ENCODE measurements at regions not wholly inside any gene's neighbourhood (a gene's known extent, or its start where the extent isn't known, plus 50 kb on each side); places are given as distances from the start of the nearest gene placed in this dataset.

DNA sequence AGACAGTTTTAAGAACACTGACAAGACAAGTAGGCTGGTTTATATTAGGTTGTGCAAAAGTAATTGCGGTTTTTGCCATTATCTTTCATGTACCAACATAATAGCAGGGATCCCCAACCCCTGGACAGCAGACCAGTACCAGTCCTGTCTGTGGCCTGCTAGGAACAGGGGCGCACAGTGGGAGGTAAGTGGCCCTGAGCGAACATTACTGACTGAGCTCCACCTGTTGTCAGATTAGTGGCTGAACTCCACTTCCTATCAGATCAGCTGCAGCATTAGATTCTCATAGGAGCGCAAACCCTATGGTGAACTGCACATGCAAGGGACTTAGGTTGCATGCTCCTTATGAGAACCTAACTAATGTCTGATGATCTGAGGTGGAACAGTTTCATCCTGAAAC is 921.9 kb downstream of the CCDC85A start:
- H3K79me2 ChIP-seq (ENCODE audit: insufficient read depth, low read length), result no peaks in the 10 kb centered on the region
- no peak overlapping the region for H3K4me2 ChIP-seq (ENCODE audit: low read depth, low read length, poor library complexity, severe bottlenecking)
- TF ChIP-seq CTCF (IDR thresholded peaks at IDR 0.05; ENCODE audit: insufficient read depth, low read length, poor library complexity, severe bottlenecking) (no peak), EZH2phosphoT487 (conservative IDR thresholded peaks at IDR 0.05; ENCODE audit: low read length) (no peak)
- no peaks in the 10 kb centered on the region for H3K9me3 ChIP-seq (ENCODE audit: insufficient read depth, low read length)
- H3K27me3 ChIP-seq (ENCODE audit: low read length), result no peaks in the 10 kb centered on the region
- H4K20me1 ChIP-seq (ENCODE audit: low read depth, low read length), result no peaks in the 10 kb centered on the region
- no peak overlapping the region for H3K27ac ChIP-seq (ENCODE audit: low read depth, low read length)
- H3K9ac ChIP-seq (ENCODE audit: low read length), result no peak overlapping the region
- no peak overlapping the region for H2AFZ ChIP-seq (ENCODE audit: low read depth, low read length, severe bottlenecking)
- no peaks in the 10 kb centered on the region for H3K36me3 ChIP-seq (ENCODE audit: low read length)
- no peaks in the 10 kb centered on the region for H3K9me2 ChIP-seq (replicated peaks; ENCODE audit: insufficient read depth, low read length)
- no peaks in the 10 kb centered on the region for H3F3A ChIP-seq (ENCODE audit: insufficient read depth)
- no peak overlapping the region for H3K4me3 ChIP-seq (ENCODE audit: insufficient read depth, low read length, poor library complexity, severe bottlenecking)

GRCh38 chr2:57107353-57107752 is 923.6 kb downstream of the CCDC85A start:
- Histone ChIP-seq H3K79me2 (ENCODE audit: insufficient read depth, low read length) (no peaks in the 10 kb centered on the region), H3K36me3 (ENCODE audit: low read length) (no peaks in the 10 kb centered on the region), H4K20me1 (ENCODE audit: low read depth, low read length) (no peaks in the 10 kb centered on the region), H3K27ac (ENCODE audit: low read depth, low read length) (no peak overlapping the region), H3K4me3 (ENCODE audit: insufficient read depth, low read length, poor library complexity, severe bottlenecking) (no peak overlapping the region), H2AFZ (ENCODE audit: low read depth, low read length, severe bottlenecking) (no peak overlapping the region), H3K27me3 (ENCODE audit: low read length) (no peaks in the 10 kb centered on the region), H3F3A (ENCODE audit: insufficient read depth) (no peaks in the 10 kb centered on the region), H3K4me2 (ENCODE audit: low read depth, low read length, poor library complexity, severe bottlenecking) (no peak overlapping the region), H3K9ac (ENCODE audit: low read length) (no peak overlapping the region), H3K9me3 (ENCODE audit: insufficient read depth, low read length) (no peaks in the 10 kb centered on the region), H3K9me2 (replicated peaks; ENCODE audit: insufficient read depth, low read length) (no peaks in the 10 kb centered on the region)
- TF ChIP-seq EZH2phosphoT487 (conservative IDR thresholded peaks at IDR 0.05; ENCODE audit: low read length) (no peak), CTCF (IDR thresholded peaks at IDR 0.05; ENCODE audit: insufficient read depth, low read length, poor library complexity, severe bottlenecking) (no peak)

DNA sequence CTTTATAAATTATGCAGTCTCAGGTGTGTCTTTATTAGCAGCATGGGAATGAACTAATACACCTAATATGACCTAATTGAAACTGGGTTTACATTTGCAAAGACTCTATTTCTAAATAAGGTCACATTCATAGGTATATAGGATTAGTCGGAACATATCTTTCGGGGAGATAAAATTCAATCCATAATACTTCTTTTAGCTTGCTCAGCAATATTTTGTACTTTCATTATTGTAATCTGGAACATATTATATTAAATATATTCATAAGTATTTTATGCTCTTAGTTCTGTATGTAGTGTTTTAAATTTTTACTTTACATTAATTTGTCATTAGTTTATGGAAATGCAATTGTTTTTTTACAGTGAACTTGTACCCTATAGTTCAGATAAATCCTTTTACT is 927.7 kb downstream of the CCDC85A start:
- Histone ChIP-seq H3K79me2 (ENCODE audit: insufficient read depth, low read length) (no peaks in the 10 kb centered on the region), H3K36me3 (ENCODE audit: low read length) (no peaks in the 10 kb centered on the region), H3K4me2 (ENCODE audit: low read depth, low read length, poor library complexity, severe bottlenecking) (no peak overlapping the region), H3K9me3 (ENCODE audit: insufficient read depth, low read length) (no peaks in the 10 kb centered on the region), H3F3A (ENCODE audit: insufficient read depth) (no peaks in the 10 kb centered on the region), H4K20me1 (ENCODE audit: low read depth, low read length) (no peaks in the 10 kb centered on the region), H3K9ac (ENCODE audit: low read length) (no peak overlapping the region), H3K27me3 (ENCODE audit: low read length) (no peaks in the 10 kb centered on the region), H3K27ac (ENCODE audit: low read depth, low read length) (no peak overlapping the region), H2AFZ (ENCODE audit: low read depth, low read length, severe bottlenecking) (no peak overlapping the region), H3K4me3 (ENCODE audit: insufficient read depth, low read length, poor library complexity, severe bottlenecking) (no peak overlapping the region), H3K9me2 (replicated peaks; ENCODE audit: insufficient read depth, low read length) (no peaks in the 10 kb centered on the region)
- TF ChIP-seq EZH2phosphoT487 (conservative IDR thresholded peaks at IDR 0.05; ENCODE audit: low read length), result no peak
- TF ChIP-seq CTCF (IDR thresholded peaks at IDR 0.05; ENCODE audit: insufficient read depth, low read length, poor library complexity, severe bottlenecking), result no peak

- Histone ChIP-seq H3F3A (ENCODE audit: insufficient read depth) (no peaks in the 10 kb centered on the region), H2AFZ (ENCODE audit: low read depth, low read length, severe bottlenecking) (no peak overlapping the region), H3K36me3 (ENCODE audit: low read length) (no peaks in the 10 kb centered on the region), H3K4me2 (ENCODE audit: low read depth, low read length, poor library complexity, severe bottlenecking) (no peak overlapping the region), H3K9me3 (ENCODE audit: insufficient read depth, low read length) (no peaks in the 10 kb centered on the region), H3K27ac (ENCODE audit: low read depth, low read length) (no peak overlapping the region), H4K20me1 (ENCODE audit: low read depth, low read length) (no peaks in the 10 kb centered on the region), H3K9me2 (replicated peaks; ENCODE audit: insufficient read depth, low read length) (no peaks in the 10 kb centered on the region), H3K27me3 (ENCODE audit: low read length) (no peaks in the 10 kb centered on the region), H3K79me2 (ENCODE audit: insufficient read depth, low read length) (no peaks in the 10 kb centered on the region), H3K4me3 (ENCODE audit: insufficient read depth, low read length, poor library complexity, severe bottlenecking) (no peak overlapping the region), H3K9ac (ENCODE audit: low read length) (no peak overlapping the region)
- TF ChIP-seq CTCF (IDR thresholded peaks at IDR 0.05; ENCODE audit: insufficient read depth, low read length, poor library complexity, severe bottlenecking) (no peak), EZH2phosphoT487 (conservative IDR thresholded peaks at IDR 0.05; ENCODE audit: low read length) (no peak)
These were observed 927.5 kb upstream of the VRK2 start for GRCh38 chr2:57119141-57119540.

Data from SU-DHL-6 (cell line).